ENCODE measurements at regions not wholly inside any gene's neighbourhood (a gene's known extent, or its start where the extent isn't known, plus 50 kb on each side); places are given as distances from the start of the nearest gene placed in this dataset.

DNA sequence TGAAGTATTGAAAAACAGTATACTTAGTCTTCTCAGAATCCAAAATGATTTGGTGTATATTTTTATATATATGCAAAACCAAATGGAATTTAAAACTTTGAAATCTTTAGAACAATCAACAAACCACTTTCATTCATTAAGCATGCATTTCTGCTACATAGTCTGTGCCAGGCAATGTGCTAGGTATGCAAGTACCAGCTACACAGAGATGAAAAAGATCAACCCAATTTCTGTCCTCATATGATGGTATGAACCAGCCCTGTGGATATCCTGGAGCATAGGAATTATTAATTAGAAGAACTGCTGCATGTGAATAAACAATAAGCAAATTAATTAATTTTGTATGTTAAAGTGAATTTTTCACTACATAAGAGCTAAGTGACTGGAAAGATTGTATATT is 51.2 kb upstream of the RTN4 start:
- TF ChIP-seq, protein P1, sequence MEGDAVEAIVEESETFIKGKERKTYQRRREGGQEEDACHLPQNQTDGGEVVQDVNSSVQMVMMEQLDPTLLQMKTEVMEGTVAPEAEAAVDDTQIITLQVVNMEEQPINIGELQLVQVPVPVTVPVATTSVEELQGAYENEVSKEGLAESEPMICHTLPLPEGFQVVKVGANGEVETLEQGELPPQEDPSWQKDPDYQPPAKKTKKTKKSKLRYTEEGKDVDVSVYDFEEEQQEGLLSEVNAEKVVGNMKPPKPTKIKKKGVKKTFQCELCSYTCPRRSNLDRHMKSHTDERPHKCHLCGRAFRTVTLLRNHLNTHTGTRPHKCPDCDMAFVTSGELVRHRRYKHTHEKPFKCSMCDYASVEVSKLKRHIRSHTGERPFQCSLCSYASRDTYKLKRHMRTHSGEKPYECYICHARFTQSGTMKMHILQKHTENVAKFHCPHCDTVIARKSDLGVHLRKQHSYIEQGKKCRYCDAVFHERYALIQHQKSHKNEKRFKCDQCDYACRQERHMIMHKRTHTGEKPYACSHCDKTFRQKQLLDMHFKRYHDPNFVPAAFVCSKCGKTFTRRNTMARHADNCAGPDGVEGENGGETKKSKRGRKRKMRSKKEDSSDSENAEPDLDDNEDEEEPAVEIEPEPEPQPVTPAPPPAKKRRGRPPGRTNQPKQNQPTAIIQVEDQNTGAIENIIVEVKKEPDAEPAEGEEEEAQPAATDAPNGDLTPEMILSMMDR (conservative IDR thresholded peaks at IDR 0.05): no peak
- no peak for TF ChIP-seq ZFX (IDR thresholded peaks at IDR 0.05)
